Subcutaneous abdominal adipose tissue (tissue), 5 donors: ENCODE measurements at regions not wholly inside any gene's neighbourhood (a gene's known extent, or its start where the extent isn't known, plus 50 kb on each side); places are given as distances from the start of the nearest gene placed in this dataset.
"Not testable (repeated sequence)": the region's sequence is repeated elsewhere in the genome, so short reads cannot be mapped to it uniquely, and the experiment has no call there.

Experiments used
- H3K27ac ChIP-seq: one replicate; pipeline ENCODE4 v1.7.0; 2013; ENCODE audit warnings: low read depth, mild to moderate bottlenecking, inconsistent platforms, low read length, moderate library complexity
- H3K27me3 ChIP-seq, 5 donors: one replicate each; pipeline ENCODE4 v1.7.0; 2013; ENCODE audit warnings: low read length in 5 of 5, inconsistent platforms in 1 of 5; ENCODE audit not compliant: control insufficient read depth in 5 of 5, insufficient read depth in 4 of 5
- H3K36me3 ChIP-seq, 5 donors: one replicate each; pipeline ENCODE4 v1.7.0; 2013; ENCODE audit warnings: low read length in 5 of 5; ENCODE audit not compliant: control insufficient read depth in 5 of 5, insufficient read depth in 5 of 5
- H3K4me1 ChIP-seq, 5 donors: one replicate each; pipeline ENCODE4 v1.7.0; 2013; ENCODE audit warnings: low read length in 5 of 5, mild to moderate bottlenecking in 3 of 5, moderate library complexity in 1 of 5; ENCODE audit not compliant: control insufficient read depth in 5 of 5, insufficient read depth in 5 of 5
- H3K4me3 ChIP-seq, 5 donors: one replicate each; pipeline ENCODE4 v1.7.0; 2013; ENCODE audit warnings: low read length in 5 of 5, low read depth in 1 of 5
- H3K9ac ChIP-seq, 5 donors: one replicate each; pipeline ENCODE4 v1.7.0; 2013; ENCODE audit warnings: low read length in 5 of 5, mild to moderate bottlenecking in 4 of 5, moderate library complexity in 3 of 5
- H3K9me3 ChIP-seq, 5 donors: one replicate each; pipeline ENCODE4 v1.7.0; 2013; ENCODE audit warnings: low read length in 5 of 5; ENCODE audit not compliant: control insufficient read depth in 5 of 5
- donor health status: healthy.
- donor health status: healthy.
- donor health status: healthy.
- donor health status: healthy.
- donor health status: healthy.

DNA sequence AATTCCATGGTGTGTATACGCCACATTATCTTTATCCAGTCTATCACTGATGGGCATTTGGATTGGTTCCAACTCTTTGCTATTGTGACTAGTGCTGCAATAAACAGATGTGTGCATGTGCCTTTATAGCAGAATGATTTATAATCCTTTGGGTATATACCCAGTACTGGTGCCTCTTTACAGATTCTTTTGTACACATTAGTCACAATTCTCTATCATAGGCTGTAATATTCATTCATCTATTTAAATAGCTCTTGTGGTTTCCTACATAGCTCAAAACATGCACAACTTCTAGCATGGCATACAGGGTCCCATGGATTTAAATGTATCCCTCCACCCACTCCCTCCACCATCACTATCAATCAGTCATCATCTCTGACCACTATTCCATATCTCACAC lies 324.1 kb upstream of the CADM2 start:
- no peaks in the 10 kb centered on the region for H3K36me3 ChIP-seq
- no peak overlapping the region for H3K27ac ChIP-seq
- H3K9ac ChIP-seq: no peak overlapping the region
- H3K4me3 ChIP-seq: no peak overlapping the region
- no peaks in the 10 kb centered on the region for H3K4me1 ChIP-seq
- no peaks in the 10 kb centered on the region for H3K9me3 ChIP-seq
- no peaks in the 10 kb centered on the region for H3K27me3 ChIP-seq

DNA sequence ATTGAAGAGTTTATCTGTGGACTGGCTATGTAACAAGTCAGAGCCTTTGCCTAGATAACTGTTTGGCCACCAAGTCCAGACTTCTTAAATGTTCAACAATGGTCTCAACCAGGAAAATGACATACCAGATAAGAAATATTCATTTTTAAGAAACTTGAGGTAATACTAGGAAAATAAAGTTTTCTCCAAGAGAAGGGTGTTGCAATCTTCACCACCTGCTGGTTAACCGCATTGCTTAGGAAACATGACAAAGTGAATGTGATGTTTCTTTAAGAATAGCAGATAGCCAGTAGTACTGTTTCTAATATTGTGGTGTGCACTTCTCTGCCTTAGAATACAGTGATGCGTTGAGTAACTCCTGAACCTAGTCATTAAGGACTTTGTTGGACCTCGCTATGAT lies 321.5 kb upstream of the CADM2 start:
- no peaks in the 10 kb centered on the region for H3K4me1 ChIP-seq
- H3K9ac ChIP-seq: no peak overlapping the region
- no peaks in the 10 kb centered on the region for H3K9me3 ChIP-seq
- H3K27ac ChIP-seq: no peak overlapping the region
- no peaks in the 10 kb centered on the region for H3K27me3 ChIP-seq
- H3K36me3 ChIP-seq: no peaks in the 10 kb centered on the region
- H3K4me3 ChIP-seq: no peak overlapping the region

DNA sequence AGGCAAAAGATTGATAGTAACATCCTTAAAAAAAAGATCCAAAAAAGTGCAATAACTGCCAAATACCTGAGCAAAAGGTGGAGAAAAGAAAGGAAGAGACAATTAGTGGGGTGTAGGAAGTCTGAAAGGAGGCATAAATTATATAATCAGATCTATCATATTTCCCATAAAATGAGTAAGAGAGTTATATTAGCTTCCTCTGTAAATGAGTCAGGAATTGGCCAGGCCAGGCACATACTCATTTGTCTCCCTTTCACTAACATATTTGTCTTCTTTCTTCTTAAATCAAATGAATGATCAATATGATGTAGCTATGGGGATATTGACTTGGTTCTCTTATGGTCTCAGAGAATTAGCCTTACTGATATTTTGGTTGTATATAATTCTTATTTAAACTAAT lies 292.3 kb upstream of the CADM2 start:
- no peaks in the 10 kb centered on the region for H3K36me3 ChIP-seq
- H3K4me3 ChIP-seq: no peak overlapping the region
- no peak overlapping the region for H3K27ac ChIP-seq
- no peak overlapping the region for H3K9ac ChIP-seq
- H3K4me1 ChIP-seq: no peaks in the 10 kb centered on the region
- H3K27me3 ChIP-seq: no peaks in the 10 kb centered on the region
- H3K9me3 ChIP-seq: no peaks in the 10 kb centered on the region

DNA sequence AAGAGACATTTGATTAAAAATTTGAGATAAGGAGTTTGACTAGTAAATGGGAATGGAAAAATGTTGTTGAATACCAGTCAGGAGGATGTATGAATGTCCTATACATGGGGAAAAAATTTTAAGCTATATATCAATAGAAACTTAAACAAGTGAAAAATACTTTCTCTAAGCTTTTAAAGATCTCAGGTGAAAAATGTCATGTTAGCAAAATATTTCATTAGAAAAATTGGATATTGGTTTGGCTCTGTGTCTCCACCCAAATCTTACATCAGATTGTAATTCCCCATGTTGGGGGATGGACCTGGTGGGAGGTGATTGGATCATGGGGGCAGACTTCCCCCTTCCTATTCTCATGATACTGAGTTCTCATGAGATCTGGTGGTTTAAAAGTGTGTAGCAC lies 279.6 kb upstream of the CADM2 start:
- H3K36me3 ChIP-seq: no peaks in the 10 kb centered on the region
- H3K4me3 ChIP-seq: no peak overlapping the region
- H3K9me3 ChIP-seq: no peaks in the 10 kb centered on the region
- H3K27me3 ChIP-seq: no peaks in the 10 kb centered on the region
- H3K27ac ChIP-seq: no peak overlapping the region
- H3K4me1 ChIP-seq: no peaks in the 10 kb centered on the region
- H3K9ac ChIP-seq: no peak overlapping the region

DNA sequence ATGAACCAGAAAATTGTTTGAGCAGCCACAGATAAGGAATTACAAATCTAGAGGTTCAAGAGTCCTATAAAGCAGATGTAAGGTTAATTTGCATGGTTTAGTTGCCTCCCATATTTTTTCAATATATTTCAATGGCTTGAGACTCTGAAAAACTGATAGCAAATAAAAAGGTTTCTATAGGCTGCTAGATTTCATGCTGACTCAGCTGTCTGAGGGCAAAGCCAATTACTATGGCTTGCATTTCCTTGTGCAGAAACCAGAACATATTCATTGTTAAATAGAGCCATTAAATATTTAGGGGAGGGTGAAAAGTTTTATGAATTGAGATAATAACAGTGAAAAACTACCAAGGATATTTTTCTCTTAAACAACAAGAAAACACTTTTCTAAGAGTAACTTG lies 278.1 kb upstream of the CADM2 start:
- H3K27ac ChIP-seq: no peak overlapping the region
- H3K4me3 ChIP-seq: no peak overlapping the region
- H3K36me3 ChIP-seq: no peaks in the 10 kb centered on the region
- H3K9ac ChIP-seq: no peak overlapping the region
- H3K27me3 ChIP-seq: no peaks in the 10 kb centered on the region
- H3K4me1 ChIP-seq: no peaks in the 10 kb centered on the region
- peaks cover 0 to 4% (median 0%) of the 10 kb centered on the region in 5 donors for H3K9me3 ChIP-seq

DNA sequence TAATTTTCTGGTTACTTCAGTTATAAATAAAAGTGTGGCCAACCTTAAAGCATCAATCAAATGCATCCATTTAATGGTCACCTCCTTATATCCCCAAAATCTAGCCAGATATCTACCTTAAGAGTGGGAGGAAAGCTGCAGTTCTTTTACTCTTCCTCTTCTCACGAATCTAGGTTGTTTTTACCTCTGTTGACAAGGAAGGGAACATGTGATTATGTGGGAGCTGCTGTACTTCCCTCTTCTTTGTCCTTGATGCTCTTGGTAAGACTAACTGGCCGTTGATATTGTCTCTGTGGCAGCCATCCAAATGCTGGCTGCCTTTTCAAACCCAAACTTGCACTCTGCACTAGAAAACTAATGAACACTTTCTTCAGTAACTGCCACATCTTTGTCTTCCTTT lies 275.3 kb upstream of the CADM2 start:
- Histone ChIP-seq H3K4me1 (no peaks in the 10 kb centered on the region), H3K4me3 (no peak overlapping the region), H3K36me3 (no peaks in the 10 kb centered on the region), H3K9me3 (peaks cover 0 to 4% (median 0%) of the 10 kb centered on the region in 5 donors), H3K9ac (no peak overlapping the region), H3K27ac (no peak overlapping the region), H3K27me3 (no peaks in the 10 kb centered on the region)

DNA sequence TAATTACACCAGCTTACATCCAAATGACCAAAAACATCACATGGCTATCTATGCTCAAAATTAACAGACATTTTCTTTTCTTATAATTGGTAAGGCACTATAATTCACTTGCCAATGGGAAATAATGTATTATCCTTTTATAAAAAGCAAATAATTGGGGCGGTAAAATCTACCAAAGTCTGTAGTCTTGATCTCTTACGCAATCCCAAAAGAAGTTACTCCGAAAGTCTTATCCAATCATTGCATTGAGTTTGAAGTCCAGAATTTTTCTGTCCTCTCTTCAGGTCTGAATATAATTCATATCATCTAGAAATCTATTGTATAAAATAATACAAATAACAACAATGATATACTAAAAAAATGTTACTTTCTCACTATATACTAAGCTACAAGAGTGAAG lies 273.3 kb upstream of the CADM2 start:
- H3K27ac ChIP-seq: no peak overlapping the region
- H3K4me3 ChIP-seq: no peak overlapping the region
- H3K9me3 ChIP-seq: peaks cover 0 to 4% (median 0%) of the 10 kb centered on the region in 5 donors
- H3K36me3 ChIP-seq: no peaks in the 10 kb centered on the region
- no peaks in the 10 kb centered on the region for H3K27me3 ChIP-seq
- no peak overlapping the region for H3K9ac ChIP-seq
- H3K4me1 ChIP-seq: no peaks in the 10 kb centered on the region

DNA sequence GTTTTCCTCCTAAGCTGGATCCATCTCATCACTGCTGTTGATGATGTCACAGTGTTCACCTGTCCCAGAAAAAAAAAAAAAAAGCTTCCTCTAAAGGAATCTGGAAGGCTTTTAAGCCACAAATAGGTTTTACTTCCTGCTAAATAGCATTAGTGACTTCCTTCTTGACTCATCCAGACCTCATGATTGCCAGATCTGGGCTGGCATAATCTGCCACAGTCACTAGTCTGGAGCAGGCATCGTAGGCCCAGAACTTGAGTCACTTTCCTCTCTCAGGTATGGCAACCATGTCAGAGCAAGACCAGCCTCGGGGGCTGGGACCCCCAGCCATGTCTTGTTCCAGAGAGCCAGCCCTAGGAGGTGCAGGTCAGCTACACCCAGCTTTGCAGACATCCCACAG lies 266.5 kb upstream of the CADM2 start:
- Histone ChIP-seq H3K9ac (no peak overlapping the region), H3K27ac (no peak overlapping the region), H3K27me3 (no peaks in the 10 kb centered on the region), H3K4me1 (peaks cover 0 to 7% (median 0%) of the 10 kb centered on the region in 5 donors), H3K4me3 (no peak overlapping the region), H3K36me3 (no peaks in the 10 kb centered on the region), H3K9me3 (no peaks in the 10 kb centered on the region)

DNA sequence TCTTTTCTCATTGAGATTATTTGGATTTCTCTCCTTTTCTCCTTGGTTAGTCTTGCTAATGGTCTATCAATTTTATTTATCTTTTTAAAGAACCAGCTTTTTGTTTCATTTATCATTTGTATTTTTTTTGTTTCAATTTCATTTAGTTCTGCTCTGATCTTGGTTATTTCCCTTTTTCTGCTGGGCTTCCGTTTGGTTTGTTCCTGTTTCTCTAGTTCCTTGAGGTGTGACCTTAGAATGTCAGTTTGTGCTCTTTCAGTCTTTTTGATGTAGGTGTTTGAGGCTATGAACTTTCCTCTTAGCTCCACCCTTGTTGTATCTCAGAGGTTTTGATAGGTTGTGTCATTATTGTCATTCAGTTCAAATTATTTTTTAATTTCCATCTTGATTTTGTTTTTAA lies 248.5 kb upstream of the CADM2 start:
- not testable (repeated sequence) for H3K4me3 ChIP-seq, H3K9ac ChIP-seq, H3K27me3 ChIP-seq, H3K27ac ChIP-seq, H3K9me3 ChIP-seq, H3K4me1 ChIP-seq, H3K36me3 ChIP-seq

DNA sequence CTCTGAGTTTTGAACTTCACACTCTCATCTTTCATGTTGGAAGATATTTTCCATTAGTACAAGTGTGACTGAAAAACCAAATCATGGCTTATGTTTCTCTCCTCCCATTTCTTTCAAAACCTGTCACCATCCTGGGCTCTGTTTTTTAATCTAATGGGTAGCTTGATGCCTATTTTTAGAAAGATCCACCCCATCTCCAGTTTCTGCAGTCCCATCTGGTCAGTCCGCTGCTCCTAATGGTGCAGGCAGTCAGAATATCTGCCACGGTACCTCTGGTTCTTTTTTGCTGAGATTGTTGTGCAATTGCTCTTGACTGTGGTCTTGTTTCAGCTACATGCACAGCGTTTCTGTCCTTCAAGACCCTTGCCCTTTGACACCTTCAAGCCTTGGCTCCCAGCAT lies 240.9 kb upstream of the CADM2 start:
- H3K9ac ChIP-seq: no peak overlapping the region
- no peak overlapping the region for H3K4me3 ChIP-seq
- H3K4me1 ChIP-seq: no peaks in the 10 kb centered on the region
- no peaks in the 10 kb centered on the region for H3K36me3 ChIP-seq
- H3K27ac ChIP-seq: no peak overlapping the region
- H3K27me3 ChIP-seq: no peaks in the 10 kb centered on the region
- no peaks in the 10 kb centered on the region for H3K9me3 ChIP-seq

DNA sequence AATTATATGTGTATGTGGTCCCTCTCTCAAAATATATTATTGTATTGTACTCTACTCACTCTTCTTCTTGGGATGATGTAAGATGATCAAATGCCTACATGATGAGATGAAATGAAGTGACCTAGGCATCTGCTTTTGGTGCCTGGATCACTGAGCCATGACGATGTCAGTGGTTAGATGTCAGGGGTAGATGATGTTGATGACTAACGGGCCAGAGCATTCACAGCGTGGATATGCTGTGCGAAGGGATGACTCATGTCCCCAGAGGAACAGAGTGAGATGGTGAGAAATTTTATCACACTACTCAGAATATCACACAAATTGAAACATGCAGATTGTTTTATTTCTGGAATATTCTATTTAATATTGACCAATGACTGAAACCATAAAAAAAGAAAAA lies 233.9 kb upstream of the CADM2 start:
- peaks cover 0 to 2% (median 0%) of the 10 kb centered on the region in 5 donors for H3K4me1 ChIP-seq
- H3K27me3 ChIP-seq: no peaks in the 10 kb centered on the region
- no peak overlapping the region for H3K4me3 ChIP-seq
- no peak overlapping the region for H3K27ac ChIP-seq
- H3K36me3 ChIP-seq: no peaks in the 10 kb centered on the region
- H3K9me3 ChIP-seq: no peaks in the 10 kb centered on the region
- H3K9ac ChIP-seq: no peak overlapping the region
